Coronary artery (tissue), 2 donors: ENCODE measurements at regions not wholly inside any gene's neighbourhood (a gene's known extent, or its start where the extent isn't known, plus 50 kb on each side); places are given as distances from the start of the nearest gene placed in this dataset.
A peak's percentile ranks its signal among the peaks of the same experiment; 100 is the strongest.

ENCODE experiments used
- DNase-seq: peaks from one replicate; pipeline ENCODE4 v3.0.0-alpha.2; 2017; ENCODE audit warnings: low spot score
- H3K27ac ChIP-seq, 2 donors: fragments of 200-600 bp; sonication (generic); one replicate each; pipeline ENCODE4 v1.5.1; 2016 to 2019
- H3K4me3 ChIP-seq: fragments of 200-600 bp; sonication (generic); 2 replicates; pipeline ENCODE4 v1.5.1; 2016; ENCODE audit warnings: mild to moderate bottlenecking, moderate library complexity
- CTCF ChIP-seq: fragments of 200-600 bp; sonication (generic); IDR thresholded peaks from one replicate; pipeline ENCODE4 v1.5.1; 2019; ENCODE audit warnings: antibody characterized with exemption

GRCh38 chr7:101743241-101743994 lies 74.0 kb upstream of the CUX1 start:
- H3K4me3 ChIP-seq = peak overlapping the region; percentile 69
- DNase-seq = no peak
- peak; percentile 37 for TF ChIP-seq CTCF
- H3K27ac ChIP-seq = no peak overlapping the region

GRCh38 chr7:101743995-101744360 lies 73.4 kb upstream of the CUX1 start:
- peak overlapping the region; percentile 69 for H3K4me3 ChIP-seq
- no peak for DNase-seq
- no peak for TF ChIP-seq CTCF
- H3K27ac ChIP-seq = no peak overlapping the region

GRCh38 chr7:101744588-101744987 lies 72.8 kb upstream of the CUX1 start:
- no peak for DNase-seq
- TF ChIP-seq CTCF = no peak
- no peak overlapping the region for H3K27ac ChIP-seq

GRCh38 chr7:101746314-101746713 lies 71.1 kb upstream of the CUX1 start:
- no peak for TF ChIP-seq CTCF

More at GRCh38 chr7:101744588-101744987, 72.8 kb upstream of the CUX1 start:
- no peak overlapping the region for H3K4me3 ChIP-seq

GRCh38 chr7:101747053-101747878 lies 70.2 kb upstream of the CUX1 start:
- no peak for TF ChIP-seq CTCF
- DNase-seq = no peak

More at GRCh38 chr7:101746314-101746713, 71.1 kb upstream of the CUX1 start:
- Histone ChIP-seq H3K27ac (no peak overlapping the region), H3K4me3 (no peak overlapping the region)
- no peak for DNase-seq

GRCh38 chr7:101747879-101748345 lies 69.5 kb upstream of the CUX1 start:
- no peak for TF ChIP-seq CTCF
- H3K27ac ChIP-seq = no peak overlapping the region
- DNase-seq = no peak
- H3K4me3 ChIP-seq = no peak overlapping the region

More at GRCh38 chr7:101747053-101747878, 70.2 kb upstream of the CUX1 start:
- Histone ChIP-seq H3K4me3 (no peak overlapping the region), H3K27ac (no peak overlapping the region)
